ENCODE measurements at regions not wholly inside any gene's neighbourhood (a gene's known extent, or its start where the extent isn't known, plus 50 kb on each side); places are given as distances from the start of the nearest gene placed in this dataset.
A peak's percentile ranks its signal among the peaks of the same experiment; 100 is the strongest.
"Not testable (repeated sequence)": the region's sequence is repeated elsewhere in the genome, so short reads cannot be mapped to it uniquely, and the experiment has no call there.

GRCh38 chr10:23584396-23584795 is 145.5 kb downstream of the OTUD1 start:
- no peak overlapping the region for H3K4me3 ChIP-seq
- no peaks in the 10 kb centered on the region for H3K4me1 ChIP-seq
- no peak overlapping the region for H3K27ac ChIP-seq
- H3K4me2 ChIP-seq: no peak overlapping the region
- H3K36me3 ChIP-seq: no peaks in the 10 kb centered on the region
- TF ChIP-seq Cebpa-rat (IDR thresholded peaks at IDR 0.05): no peak
- H4K20me1 ChIP-seq: no peaks in the 10 kb centered on the region
- no peaks in the 10 kb centered on the region for H3K27me3 ChIP-seq
- no peak overlapping the region for H3K9ac ChIP-seq
- peaks cover 9% of the 10 kb centered on the region for H3K9me3 ChIP-seq

- no peak overlapping the region for H3K4me3 ChIP-seq
Measured at GRCh38 chr10:23585186-23585585, 146.3 kb downstream of the OTUD1 start.

GRCh38 chr10:23585666-23586065 is 146.8 kb downstream of the OTUD1 start:
- no peaks in the 10 kb centered on the region for H4K20me1 ChIP-seq
- no peak for TF ChIP-seq Cebpa-rat (IDR thresholded peaks at IDR 0.05)
- no peaks in the 10 kb centered on the region for H3K4me1 ChIP-seq
- no peak overlapping the region for H3K4me2 ChIP-seq
- no peaks in the 10 kb centered on the region for H3K36me3 ChIP-seq
- H3K9me3 ChIP-seq: peaks cover 9% of the 10 kb centered on the region
- H3K4me3 ChIP-seq: no peak overlapping the region
- H3K9ac ChIP-seq: no peak overlapping the region
- no peak overlapping the region for H3K27ac ChIP-seq
- H3K27me3 ChIP-seq: no peaks in the 10 kb centered on the region

More at GRCh38 chr10:23585186-23585585, 146.3 kb downstream of the OTUD1 start:
- Histone ChIP-seq H3K9ac (no peak overlapping the region), H4K20me1 (no peaks in the 10 kb centered on the region), H3K9me3 (peaks cover 9% of the 10 kb centered on the region), H3K27ac (no peak overlapping the region), H3K4me2 (no peak overlapping the region), H3K36me3 (no peaks in the 10 kb centered on the region), H3K4me1 (no peaks in the 10 kb centered on the region), H3K27me3 (no peaks in the 10 kb centered on the region)
- no peak for TF ChIP-seq Cebpa-rat (IDR thresholded peaks at IDR 0.05)

DNA sequence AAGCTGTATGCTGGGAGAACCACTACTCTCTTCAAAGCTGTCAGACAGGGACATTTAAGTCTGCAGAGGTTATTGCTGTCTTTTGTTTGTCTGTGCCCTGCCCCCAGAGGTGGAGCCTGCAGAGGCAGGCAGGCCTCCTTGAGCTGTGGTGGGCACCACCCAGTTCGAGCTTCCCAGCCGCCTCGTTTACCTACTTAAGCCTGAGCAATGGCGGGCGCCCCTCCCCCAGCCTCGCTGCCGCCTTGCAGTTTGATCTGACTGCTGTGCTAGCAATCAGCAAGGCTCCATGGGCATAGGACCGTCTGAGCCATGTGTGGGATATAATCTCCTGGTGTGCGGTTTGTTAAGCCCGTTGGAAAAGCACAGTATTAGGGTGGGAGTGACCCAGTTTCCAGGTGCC is 156.4 kb downstream of the OTUD1 start:
- H3K4me2 ChIP-seq, H3K4me1 ChIP-seq, H3K27ac ChIP-seq, H4K20me1 ChIP-seq, H3K36me3 ChIP-seq, H3K4me3 ChIP-seq, H3K27me3 ChIP-seq, H3K9ac ChIP-seq: not testable (repeated sequence)
- H3K9me3 ChIP-seq: peaks cover 44% of the 10 kb centered on the region

DNA sequence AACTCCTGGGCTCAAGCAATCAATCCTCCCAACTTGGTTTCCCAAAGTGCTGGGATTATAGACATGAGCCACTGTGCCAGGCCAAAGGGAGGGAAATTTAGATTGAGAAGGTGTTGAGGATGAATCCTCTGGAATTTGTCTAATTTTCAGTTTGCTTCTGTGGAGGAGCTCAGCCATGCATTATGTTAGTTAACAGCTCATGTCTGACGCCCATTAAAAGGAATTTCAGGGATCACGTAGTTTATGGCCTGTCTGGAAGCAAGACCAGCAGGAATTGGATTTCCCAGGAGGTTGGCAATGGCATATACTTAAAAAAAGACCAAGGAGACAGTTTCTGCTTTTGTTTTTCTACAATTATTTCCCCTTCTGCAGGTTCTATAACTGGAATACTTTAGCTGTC is 165.7 kb downstream of the OTUD1 start:
- Histone ChIP-seq H3K4me3 (no peak overlapping the region), H3K4me1 (no peaks in the 10 kb centered on the region), H4K20me1 (no peaks in the 10 kb centered on the region), H3K4me2 (no peak overlapping the region), H3K9ac (no peak overlapping the region), H3K36me3 (no peaks in the 10 kb centered on the region), H3K27me3 (no peaks in the 10 kb centered on the region), H3K9me3 (no peaks in the 10 kb centered on the region), H3K27ac (no peak overlapping the region)
- no peak for TF ChIP-seq Cebpa-rat (IDR thresholded peaks at IDR 0.05)

DNA sequence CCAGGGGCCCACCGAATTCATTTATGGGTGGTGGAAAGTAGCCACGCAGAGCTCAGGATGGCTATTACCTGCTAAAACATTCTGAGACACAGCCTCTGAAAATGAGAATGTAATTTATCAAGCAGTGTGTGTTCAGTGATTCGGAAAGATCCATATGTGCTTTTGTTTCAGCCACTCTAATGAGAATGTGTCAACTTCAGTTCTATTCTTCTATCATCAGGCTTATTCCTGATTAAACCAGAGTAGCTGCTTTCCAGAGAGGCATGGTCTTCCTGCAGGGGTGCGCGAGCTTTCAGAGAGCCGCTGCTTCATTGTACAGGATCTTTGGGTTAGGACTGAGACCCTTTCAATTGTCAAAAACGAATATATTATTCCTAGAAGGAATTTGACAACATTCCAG is 167.6 kb downstream of the OTUD1 start:
- Histone ChIP-seq H3K4me3 (no peak overlapping the region), H3K36me3 (no peaks in the 10 kb centered on the region), H3K9me3 (no peaks in the 10 kb centered on the region), H4K20me1 (no peaks in the 10 kb centered on the region), H3K9ac (no peak overlapping the region), H3K4me2 (no peak overlapping the region), H3K4me1 (no peaks in the 10 kb centered on the region), H3K27me3 (no peaks in the 10 kb centered on the region), H3K27ac (no peak overlapping the region)
- TF ChIP-seq Cebpa-rat (IDR thresholded peaks at IDR 0.05): no peak

- Histone ChIP-seq H3K4me1 (0 out of 2 replicates have a peak, but pooled peaks cover under 1% of the 10 kb centered on the region), H3K4me2 (no peak overlapping the region), H3K4me3 (no peak overlapping the region), H3K36me3 (no peaks in the 10 kb centered on the region), H3K9ac (no peak overlapping the region), H3K27me3 (no peaks in the 10 kb centered on the region), H4K20me1 (no peaks in the 10 kb centered on the region), H3K9me3 (no peaks in the 10 kb centered on the region), H3K27ac (no peak overlapping the region)
- no peak for TF ChIP-seq Cebpa-rat (IDR thresholded peaks at IDR 0.05)
Measured at GRCh38 chr10:23608926-23609325, 170.1 kb downstream of the OTUD1 start.

- Histone ChIP-seq H3K9ac (no peak overlapping the region), H3K9me3 (0 out of 2 replicates have a peak, but pooled peaks cover 3% of the 10 kb centered on the region), H3K27ac (no peak overlapping the region), H3K4me2 (no peak overlapping the region), H3K4me1 (0 out of 2 replicates have a peak, but pooled peaks cover 5% of the 10 kb centered on the region), H3K4me3 (no peak overlapping the region), H3K36me3 (no peaks in the 10 kb centered on the region), H4K20me1 (no peaks in the 10 kb centered on the region), H3K27me3 (no peaks in the 10 kb centered on the region)
- TF ChIP-seq Cebpa-rat (IDR thresholded peaks at IDR 0.05): no peak
Measured at GRCh38 chr10:23610626-23611307, 171.9 kb downstream of the OTUD1 start.

- Histone ChIP-seq H3K4me1 (0 out of 2 replicates have a peak, but pooled peaks cover 5% of the 10 kb centered on the region), H3K27ac (no peak overlapping the region), H4K20me1 (no peaks in the 10 kb centered on the region), H3K9ac (no peak overlapping the region), H3K4me3 (no peak overlapping the region), H3K9me3 (0 out of 2 replicates have a peak, but pooled peaks cover 3% of the 10 kb centered on the region), H3K4me2 (no peak overlapping the region), H3K36me3 (no peaks in the 10 kb centered on the region), H3K27me3 (no peaks in the 10 kb centered on the region)
- no peak for TF ChIP-seq Cebpa-rat (IDR thresholded peaks at IDR 0.05)
Measured at GRCh38 chr10:23611308-23612029, 172.6 kb downstream of the OTUD1 start.

DNA sequence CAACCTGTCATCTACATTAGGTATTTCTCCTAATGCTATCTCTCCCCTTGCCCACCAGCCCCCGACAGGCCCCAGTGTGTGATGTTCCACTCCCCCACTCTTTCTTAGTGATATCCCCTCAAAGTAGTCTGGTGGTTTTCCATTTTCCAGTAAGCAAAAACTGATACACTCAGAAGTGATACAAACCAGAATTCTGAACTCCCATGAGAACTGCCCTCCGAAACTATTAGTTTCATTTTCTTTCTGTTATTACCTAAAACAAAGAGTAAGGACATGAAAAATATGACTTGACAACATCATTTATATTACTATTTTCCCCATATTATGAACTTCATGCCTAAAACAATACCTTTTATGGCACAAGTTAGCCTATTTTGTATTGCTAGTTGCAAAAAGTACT is 175.0 kb downstream of the OTUD1 start:
- Histone ChIP-seq H3K27ac (no peak overlapping the region), H3K4me2 (0 out of 2 replicates have a peak overlapping the region, but pooled peaks have one; percentile 15), H3K9ac (no peak overlapping the region), H3K27me3 (no peaks in the 10 kb centered on the region), H3K9me3 (0 out of 2 replicates have a peak, but pooled peaks cover 3% of the 10 kb centered on the region), H3K36me3 (no peaks in the 10 kb centered on the region), H4K20me1 (no peaks in the 10 kb centered on the region), H3K4me1 (0 out of 2 replicates have a peak, but pooled peaks cover 5% of the 10 kb centered on the region), H3K4me3 (no peak overlapping the region)
- no peak for TF ChIP-seq Cebpa-rat (IDR thresholded peaks at IDR 0.05)
